ENCODE measurements at regions not wholly inside any gene's neighbourhood (a gene's known extent, or its start where the extent isn't known, plus 50 kb on each side); places are given as distances from the start of the nearest gene placed in this dataset.

DNA sequence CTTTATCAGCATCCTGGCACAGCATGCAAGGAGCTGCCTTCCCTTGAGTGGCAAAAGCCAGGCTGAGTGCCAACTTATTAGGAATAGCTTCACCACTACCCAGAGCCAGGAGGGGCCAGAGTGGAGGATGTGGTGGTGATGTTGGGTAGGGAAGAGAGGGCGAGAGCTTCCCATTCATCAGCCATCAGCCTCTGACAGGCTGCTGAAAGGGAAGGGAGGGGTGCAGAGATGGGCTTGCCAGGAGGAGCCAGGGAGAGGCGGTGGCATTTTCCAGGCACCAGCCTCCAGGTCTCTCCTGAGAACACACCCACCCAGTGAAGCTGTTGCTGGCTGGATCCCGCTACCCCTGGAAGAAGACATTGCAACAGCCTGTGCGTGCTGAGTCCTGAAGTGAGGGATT is 168.5 kb downstream of the ACTL8 start:
- TF ChIP-seq POLR2A (IDR thresholded peaks at IDR 0.05): no peak
- TF ChIP-seq, protein P1, sequence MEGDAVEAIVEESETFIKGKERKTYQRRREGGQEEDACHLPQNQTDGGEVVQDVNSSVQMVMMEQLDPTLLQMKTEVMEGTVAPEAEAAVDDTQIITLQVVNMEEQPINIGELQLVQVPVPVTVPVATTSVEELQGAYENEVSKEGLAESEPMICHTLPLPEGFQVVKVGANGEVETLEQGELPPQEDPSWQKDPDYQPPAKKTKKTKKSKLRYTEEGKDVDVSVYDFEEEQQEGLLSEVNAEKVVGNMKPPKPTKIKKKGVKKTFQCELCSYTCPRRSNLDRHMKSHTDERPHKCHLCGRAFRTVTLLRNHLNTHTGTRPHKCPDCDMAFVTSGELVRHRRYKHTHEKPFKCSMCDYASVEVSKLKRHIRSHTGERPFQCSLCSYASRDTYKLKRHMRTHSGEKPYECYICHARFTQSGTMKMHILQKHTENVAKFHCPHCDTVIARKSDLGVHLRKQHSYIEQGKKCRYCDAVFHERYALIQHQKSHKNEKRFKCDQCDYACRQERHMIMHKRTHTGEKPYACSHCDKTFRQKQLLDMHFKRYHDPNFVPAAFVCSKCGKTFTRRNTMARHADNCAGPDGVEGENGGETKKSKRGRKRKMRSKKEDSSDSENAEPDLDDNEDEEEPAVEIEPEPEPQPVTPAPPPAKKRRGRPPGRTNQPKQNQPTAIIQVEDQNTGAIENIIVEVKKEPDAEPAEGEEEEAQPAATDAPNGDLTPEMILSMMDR (IDR thresholded peaks at IDR 0.05): no peak
